NCI-H82 (cell line): ENCODE measurements at regions not wholly inside any gene's neighbourhood (a gene's known extent, or its start where the extent isn't known, plus 50 kb on each side); places are given as distances from the start of the nearest gene placed in this dataset.
A peak's percentile ranks its signal among the peaks of the same experiment; 100 is the strongest.
"Not testable (repeated sequence)": the region's sequence is repeated elsewhere in the genome, so short reads cannot be mapped to it uniquely, and the experiment has no call there.

ENCODE experiments used
- DNase-seq: peaks from one replicate; lab custom pipeline; 2025; lab: John Stamatoyannopoulos, UW

- DNase-seq: no peak
Measured at GRCh38 chr4:110424144-110424543, 51.8 kb upstream of the ENPEP start.

GRCh38 chr4:110418641-110419040, 57.3 kb upstream of the ENPEP start:
- DNase-seq: no peak

GRCh38 chr4:110417136-110417535, 58.8 kb upstream of the ENPEP start:
- DNase-seq: no peak

- DNase-seq: no peak
Measured at GRCh38 chr4:110415478-110415877, 60.5 kb upstream of the ENPEP start.

- no peak for DNase-seq
Measured at GRCh38 chr4:110415041-110415440, 60.9 kb upstream of the ENPEP start.

- no peak for DNase-seq
Measured at GRCh38 chr4:110414561-110414920, 61.4 kb upstream of the ENPEP start.

- DNase-seq: not testable (repeated sequence)
Measured at GRCh38 chr4:110413807-110414560, 62.0 kb upstream of the ENPEP start.

- DNase-seq: no peak
Measured at GRCh38 chr4:110412354-110413065, 63.4 kb upstream of the ENPEP start.

GRCh38 chr4:110411574-110412011, 64.4 kb upstream of the ENPEP start:
- DNase-seq: peak; percentile 8

GRCh38 chr4:110410853-110411573, 64.9 kb upstream of the ENPEP start:
- not testable (repeated sequence) for DNase-seq

- DNase-seq: no peak
Measured at GRCh38 chr4:110400086-110400485, 75.9 kb upstream of the ENPEP start.

- not testable (repeated sequence) for DNase-seq
Measured at GRCh38 chr4:110399046-110399445, 76.9 kb upstream of the ENPEP start.

- DNase-seq: no peak
Measured at GRCh38 chr4:110396963-110397362, 79.0 kb upstream of the ENPEP start.

GRCh38 chr4:110395421-110395820, 80.5 kb upstream of the ENPEP start:
- DNase-seq: no peak

GRCh38 chr4:110394871-110395270, 81.1 kb upstream of the ENPEP start:
- DNase-seq: no peak

GRCh38 chr4:110381784-110382183, 94.2 kb upstream of the ENPEP start:
- DNase-seq: no peak

- peak; percentile 45 for DNase-seq
Measured at GRCh38 chr4:110372485-110372884, 103.5 kb upstream of the ENPEP start.

- DNase-seq: no peak
Measured at GRCh38 chr4:110371016-110371770, 104.8 kb upstream of the ENPEP start.

- DNase-seq: no peak
Measured at GRCh38 chr4:110368409-110368808, 107.5 kb upstream of the ENPEP start.

GRCh38 chr4:110367156-110367555, 108.8 kb upstream of the ENPEP start:
- DNase-seq: no peak

- no peak for DNase-seq
Measured at GRCh38 chr4:110365761-110366160, 110.2 kb upstream of the ENPEP start.

- DNase-seq: no peak
Measured at GRCh38 chr4:110364911-110365520, 110.9 kb upstream of the ENPEP start.
